ENCODE measurements at regions not wholly inside any gene's neighbourhood (a gene's known extent, or its start where the extent isn't known, plus 50 kb on each side); places are given as distances from the start of the nearest gene placed in this dataset.

GRCh38 chr3:99586701-99587100 lies 51.7 kb upstream of the COL8A1 start:
- no peak overlapping the region for H3K9ac ChIP-seq (ENCODE audit: low read length)
- no peak overlapping the region for H2AFZ ChIP-seq (ENCODE audit: low read depth, low read length)
- H3K36me3 ChIP-seq (ENCODE audit: insufficient read depth, low read length) = no peaks in the 10 kb centered on the region
- TF ChIP-seq SMC3 (conservative IDR thresholded peaks at IDR 0.05; ENCODE audit: poor library complexity) (no peak), MXI1 (conservative IDR thresholded peaks at IDR 0.05; ENCODE audit: poor library complexity, severe bottlenecking) (no peak), REST (IDR thresholded peaks at IDR 0.05; ENCODE audit: borderline replicate concordance) (no peak), POLR2AphosphoS5 (IDR thresholded peaks at IDR 0.05) (no peak), EP300 (conservative IDR thresholded peaks at IDR 0.05; ENCODE audit: poor library complexity, severe bottlenecking) (no peak), TAF1 (IDR thresholded peaks at IDR 0.05; ENCODE audit: low read depth) (no peak), CTCF (IDR thresholded peaks at IDR 0.05; ENCODE audit: poor library complexity, severe bottlenecking) (no peak), EZH2 (IDR thresholded peaks at IDR 0.05; ENCODE audit: borderline replicate concordance, insufficient read depth, low read length, poor library complexity, severe bottlenecking) (no peak), RAD21 (conservative IDR thresholded peaks at IDR 0.05) (no peak)
- no peak overlapping the region for H3K4me2 ChIP-seq (ENCODE audit: low read length)
- no peak overlapping the region for H3K4me3 ChIP-seq (ENCODE audit: low read length)
- H3K27me3 ChIP-seq (ENCODE audit: insufficient read depth, low read depth, low read length) = no peaks in the 10 kb centered on the region
- H3K27ac ChIP-seq (ENCODE audit: low read length) = no peak overlapping the region
- no peaks in the 10 kb centered on the region for H3K9me2 ChIP-seq (ENCODE audit: insufficient read depth, low read length)
- no peaks in the 10 kb centered on the region for H4K20me1 ChIP-seq (ENCODE audit: insufficient read depth)
- no peaks in the 10 kb centered on the region for H3K79me2 ChIP-seq (replicated peaks; ENCODE audit: insufficient read depth, low read length)
- H3K9me3 ChIP-seq (ENCODE audit: low read length) = no peaks in the 10 kb centered on the region
- no peaks in the 10 kb centered on the region for H3F3A ChIP-seq (ENCODE audit: insufficient read depth, low read length, poor library complexity, severe bottlenecking)

- no peaks in the 10 kb centered on the region for H3K27me3 ChIP-seq (ENCODE audit: insufficient read depth, low read depth, low read length)
- no peak overlapping the region for H3K27ac ChIP-seq (ENCODE audit: low read length)
- no peaks in the 10 kb centered on the region for H3F3A ChIP-seq (ENCODE audit: insufficient read depth, low read length, poor library complexity, severe bottlenecking)
- TF ChIP-seq MXI1 (conservative IDR thresholded peaks at IDR 0.05; ENCODE audit: poor library complexity, severe bottlenecking) (no peak), RAD21 (conservative IDR thresholded peaks at IDR 0.05) (no peak), REST (IDR thresholded peaks at IDR 0.05; ENCODE audit: borderline replicate concordance) (no peak), TAF1 (IDR thresholded peaks at IDR 0.05; ENCODE audit: low read depth) (no peak), SMC3 (conservative IDR thresholded peaks at IDR 0.05; ENCODE audit: poor library complexity) (no peak), POLR2AphosphoS5 (IDR thresholded peaks at IDR 0.05) (no peak), EZH2 (IDR thresholded peaks at IDR 0.05; ENCODE audit: borderline replicate concordance, insufficient read depth, low read length, poor library complexity, severe bottlenecking) (no peak), CTCF (IDR thresholded peaks at IDR 0.05; ENCODE audit: poor library complexity, severe bottlenecking) (no peak), EP300 (conservative IDR thresholded peaks at IDR 0.05; ENCODE audit: poor library complexity, severe bottlenecking) (no peak)
- no peaks in the 10 kb centered on the region for H3K9me2 ChIP-seq (ENCODE audit: insufficient read depth, low read length)
- no peaks in the 10 kb centered on the region for H3K36me3 ChIP-seq (ENCODE audit: insufficient read depth, low read length)
- H4K20me1 ChIP-seq (ENCODE audit: insufficient read depth) = no peaks in the 10 kb centered on the region
- no peaks in the 10 kb centered on the region for H3K79me2 ChIP-seq (replicated peaks; ENCODE audit: insufficient read depth, low read length)
- no peak overlapping the region for H3K9ac ChIP-seq (ENCODE audit: low read length)
- H3K9me3 ChIP-seq (ENCODE audit: low read length) = no peaks in the 10 kb centered on the region
- no peak overlapping the region for H3K4me2 ChIP-seq (ENCODE audit: low read length)
- H3K4me3 ChIP-seq (ENCODE audit: low read length) = no peak overlapping the region
- no peak overlapping the region for H2AFZ ChIP-seq (ENCODE audit: low read depth, low read length)
Observed at GRCh38 chr3:99579965-99580364, 58.4 kb upstream of the COL8A1 start.

Measured in neural cell (in vitro differentiated cells).